Left renal pelvis (tissue), 4 donors: ENCODE measurements at regions not wholly inside any gene's neighbourhood (a gene's known extent, or its start where the extent isn't known, plus 50 kb on each side); places are given as distances from the start of the nearest gene placed in this dataset.

Source experiments
- DNase-seq, 4 donors: peaks; one replicate each; pipeline ENCODE4 v3.0.0-alpha.2; 2013; ENCODE audit warnings: low read depth in 4 of 4, low spot score in 3 of 4

GRCh38 chr13:80633251-80633650 lies 292.3 kb upstream of the SPRY2 start:
- no peak for DNase-seq

- no peak for DNase-seq
Observed at GRCh38 chr13:80630685-80631121, 289.8 kb upstream of the SPRY2 start.

GRCh38 chr13:80618781-80619180 lies 277.9 kb upstream of the SPRY2 start:
- no peak for DNase-seq

- no peak for DNase-seq
Observed at GRCh38 chr13:80612804-80613203, 271.9 kb upstream of the SPRY2 start.

- DNase-seq = no peak
Observed at GRCh38 chr13:80611310-80611709, 270.4 kb upstream of the SPRY2 start.

- no peak for DNase-seq
Observed at GRCh38 chr13:80605716-80606115, 264.8 kb upstream of the SPRY2 start.

GRCh38 chr13:80605011-80605410 lies 264.1 kb upstream of the SPRY2 start:
- no peak for DNase-seq

- no peak for DNase-seq
Observed at GRCh38 chr13:80604098-80604497, 263.2 kb upstream of the SPRY2 start.

GRCh38 chr13:80603351-80603750 lies 262.4 kb upstream of the SPRY2 start:
- no peak for DNase-seq

- no peak for DNase-seq
Observed at GRCh38 chr13:80599765-80600164, 258.8 kb upstream of the SPRY2 start.

GRCh38 chr13:80598189-80598588 lies 257.3 kb upstream of the SPRY2 start:
- no peak for DNase-seq

- peak in 1 of 4 donors; percentile 14 for DNase-seq
Observed at GRCh38 chr13:80591976-80592740, 251.2 kb upstream of the SPRY2 start.

GRCh38 chr13:80590551-80590950 lies 249.6 kb upstream of the SPRY2 start:
- DNase-seq = no peak

GRCh38 chr13:80586356-80586755 lies 245.4 kb upstream of the SPRY2 start:
- no peak for DNase-seq

- DNase-seq = no peak
Observed at GRCh38 chr13:80585531-80585930, 244.6 kb upstream of the SPRY2 start.

- DNase-seq = no peak
Observed at GRCh38 chr13:80584785-80585184, 243.9 kb upstream of the SPRY2 start.

- DNase-seq = no peak
Observed at GRCh38 chr13:80584306-80584705, 243.4 kb upstream of the SPRY2 start.

GRCh38 chr13:80577926-80578670 lies 237.2 kb upstream of the SPRY2 start:
- DNase-seq = no peak

GRCh38 chr13:80577285-80577684 lies 236.4 kb upstream of the SPRY2 start:
- no peak for DNase-seq

GRCh38 chr13:80574113-80574850 lies 233.4 kb upstream of the SPRY2 start:
- no peak for DNase-seq

- DNase-seq = no peak
Observed at GRCh38 chr13:80572923-80573316, 232.0 kb upstream of the SPRY2 start.
